Activated T-helper 1 cell treated with anti-CD3 and anti-CD28 coated beads, Interleukin-12 subunit alpha, Interleukin-12 subunit beta, Interleukin-2, Interleukin-4 antibody, amounts not matched to agents 30 ng/mL and 10 ng/mL and 1 ng/mL, durations not matched to agents 14 hours and 24 hours and 36 hours (primary cell): ENCODE measurements at regions not wholly inside any gene's neighbourhood (a gene's known extent, or its start where the extent isn't known, plus 50 kb on each side); places are given as distances from the start of the nearest gene placed in this dataset.
"Not testable (repeated sequence)": the region's sequence is repeated elsewhere in the genome, so short reads cannot be mapped to it uniquely, and the experiment has no call there.

Experiments used
- DNase-seq: peaks from one replicate; pipeline ENCODE4 v3.0.0; 2021; ENCODE audit warnings: low spot score
- H3K27ac Mint-ChIP-seq: one replicate; pipeline ENCODE4 v1.8.0; 2021; ENCODE audit warnings: mild to moderate bottlenecking, mixed read lengths
- H3K27me3 Mint-ChIP-seq: one replicate; pipeline ENCODE4 v1.8.0; 2022; ENCODE audit warnings: mild to moderate bottlenecking, moderate library complexity, mixed read lengths; ENCODE audit not compliant: insufficient read depth
- H3K36me3 Mint-ChIP-seq: one replicate; pipeline ENCODE4 v1.8.0; 2021; ENCODE audit warnings: low read depth, mixed read lengths
- H3K4me1 Mint-ChIP-seq: one replicate; pipeline ENCODE4 v1.8.0; 2021; ENCODE audit warnings: low read depth, mixed read lengths
- H3K4me3 Mint-ChIP-seq: one replicate; pipeline ENCODE4 v1.8.0; 2021; ENCODE audit warnings: mild to moderate bottlenecking, moderate library complexity, mixed read lengths
- H3K9me3 Mint-ChIP-seq: one replicate; pipeline ENCODE4 v1.8.0; 2021; ENCODE audit warnings: mixed read lengths
- intact Hi-C: fragments of 100-400 bp; cut with micrococcal nuclease; formaldehyde crosslinking; loops from one replicate; pipeline ENCODE4 v1.15.1; 2024

- intact Hi-C loops, H3K9me3 Mint-ChIP-seq, DNase-seq, H3K27me3 Mint-ChIP-seq, H3K4me1 Mint-ChIP-seq, H3K4me3 Mint-ChIP-seq, H3K36me3 Mint-ChIP-seq, H3K27ac Mint-ChIP-seq: not testable (repeated sequence)
Observed at GRCh38 chr10:29696581-29696980, 61.8 kb upstream of the SVIL start.

GRCh38 chr10:29694121-29694520 lies 59.4 kb upstream of the SVIL start:
- Mint-ChIP-seq H3K36me3 (no peaks in the 10 kb centered on the region), H3K4me3 (no peak overlapping the region), H3K9me3 (no peaks in the 10 kb centered on the region), H3K27me3 (peaks cover 5% of the 10 kb centered on the region), H3K27ac (no peak overlapping the region), H3K4me1 (peaks cover 10% of the 10 kb centered on the region)
- no peak for DNase-seq
- intact Hi-C loops, result no loop called here

- no peak for DNase-seq
- Mint-ChIP-seq H3K9me3 (no peaks in the 10 kb centered on the region), H3K27me3 (peaks cover 5% of the 10 kb centered on the region), H3K4me1 (peaks cover 10% of the 10 kb centered on the region), H3K36me3 (peaks cover under 1% of the 10 kb centered on the region), H3K27ac (no peak overlapping the region), H3K4me3 (no peak overlapping the region)
- intact Hi-C loops, result no loop called here
Observed at GRCh38 chr10:29692121-29692539, 57.4 kb upstream of the SVIL start.

- DNase-seq, result no peak
- peaks cover 2% of the 10 kb centered on the region for H3K36me3 Mint-ChIP-seq
- intact Hi-C loops, result no loop called here
- H3K4me1 Mint-ChIP-seq, result peaks cover 10% of the 10 kb centered on the region
- H3K27ac Mint-ChIP-seq, result no peak overlapping the region
- no peak overlapping the region for H3K4me3 Mint-ChIP-seq
- H3K9me3 Mint-ChIP-seq, result no peaks in the 10 kb centered on the region
- peaks cover 5% of the 10 kb centered on the region for H3K27me3 Mint-ChIP-seq
Observed at GRCh38 chr10:29691564-29692072, 56.8 kb upstream of the SVIL start.

- Mint-ChIP-seq H3K4me3 (no peak overlapping the region), H3K27me3 (peaks cover 5% of the 10 kb centered on the region), H3K4me1 (peaks cover 12% of the 10 kb centered on the region), H3K27ac (no peak overlapping the region), H3K36me3 (peaks cover 16% of the 10 kb centered on the region), H3K9me3 (no peaks in the 10 kb centered on the region)
- DNase-seq, result no peak
- intact Hi-C loops, result loop anchor here (1.0 kb wide), 2 partner anchors 30 to 46 kb away; no protein-coding TSS in a partner anchor
Observed at GRCh38 chr10:29689001-29689400, 54.2 kb upstream of the SVIL start.

GRCh38 chr10:29688230-29688661 lies 53.5 kb upstream of the SVIL start:
- Mint-ChIP-seq H3K27ac (no peak overlapping the region), H3K9me3 (no peaks in the 10 kb centered on the region), H3K27me3 (peaks cover 3% of the 10 kb centered on the region), H3K4me3 (no peak overlapping the region), H3K36me3 (peaks cover 22% of the 10 kb centered on the region), H3K4me1 (peaks cover 19% of the 10 kb centered on the region)
- DNase-seq, result no peak
- intact Hi-C loops, result no loop called here

GRCh38 chr10:29687421-29688164 lies 52.8 kb upstream of the SVIL start:
- peaks cover 3% of the 10 kb centered on the region for H3K27me3 Mint-ChIP-seq
- DNase-seq, result no peak
- H3K36me3 Mint-ChIP-seq, result peaks cover 23% of the 10 kb centered on the region
- no peak overlapping the region for H3K27ac Mint-ChIP-seq
- H3K4me1 Mint-ChIP-seq, result peaks cover 26% of the 10 kb centered on the region
- intact Hi-C loops, result no loop called here
- no peak overlapping the region for H3K4me3 Mint-ChIP-seq
- H3K9me3 Mint-ChIP-seq, result no peaks in the 10 kb centered on the region

- Mint-ChIP-seq H3K27me3 (no peaks in the 10 kb centered on the region), H3K4me3 (no peak overlapping the region), H3K4me1 (peaks cover 37% of the 10 kb centered on the region), H3K27ac (no peak overlapping the region), H3K36me3 (peaks cover 31% of the 10 kb centered on the region), H3K9me3 (peaks cover 4% of the 10 kb centered on the region)
- no peak for DNase-seq
- intact Hi-C loops, result no loop called here
Observed at GRCh38 chr10:29685506-29685905, 50.7 kb upstream of the SVIL start.
